ENCODE measurements at regions not wholly inside any gene's neighbourhood (a gene's known extent, or its start where the extent isn't known, plus 50 kb on each side); places are given as distances from the start of the nearest gene placed in this dataset.
A peak's percentile ranks its signal among the peaks of the same experiment; 100 is the strongest.
"Not testable (repeated sequence)": the region's sequence is repeated elsewhere in the genome, so short reads cannot be mapped to it uniquely, and the experiment has no call there.

DNA sequence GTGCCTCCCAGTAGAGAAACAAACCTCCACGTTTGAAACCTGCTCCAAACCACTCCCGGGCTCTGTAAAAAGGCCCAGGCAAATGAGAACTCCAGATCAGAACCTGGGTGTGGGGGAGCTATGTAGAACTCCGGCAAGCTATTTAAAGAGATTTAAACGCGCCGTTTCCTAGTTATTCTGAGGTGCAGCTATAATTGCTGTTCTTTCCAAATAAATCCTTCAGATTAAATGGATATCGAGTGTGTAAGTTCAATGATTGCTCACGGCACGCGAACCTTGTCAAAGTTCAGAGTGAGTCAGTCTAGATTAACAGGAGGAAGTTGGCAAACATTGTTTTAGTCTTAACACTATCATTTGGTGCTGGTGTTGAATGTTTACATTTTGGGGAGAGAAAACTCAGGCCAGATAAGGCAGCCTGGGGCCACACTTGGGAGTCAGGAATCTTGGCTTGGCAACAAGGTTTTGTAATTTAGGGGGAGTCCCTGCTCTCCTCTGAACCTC lies 92.9 kb upstream of the SALL1 start:
- no peak overlapping the region for H3K27ac ChIP-seq (ENCODE audit: low read depth, low read length)
- no peak overlapping the region for H3K4me3 ChIP-seq (ENCODE audit: low read depth, low read length)
- no peaks in the 10 kb centered on the region for H3K9me3 ChIP-seq (ENCODE audit: control insufficient read depth, insufficient read depth, low read length)
- no peak for DNase-seq (ENCODE audit: low read depth in 4 of 6, low spot score in 6 of 6)
- peaks cover 6% of the 10 kb centered on the region for H3K4me1 ChIP-seq (ENCODE audit: control insufficient read depth, insufficient read depth, low read length)
- WGBS (ENCODE audit: insufficient coverage): 81% methylated on average over 4 of the region's 10 CpGs
- no peaks in the 10 kb centered on the region for H3K27me3 ChIP-seq (ENCODE audit: control insufficient read depth, insufficient read depth, low read length)
- no peaks in the 10 kb centered on the region for H3K36me3 ChIP-seq (ENCODE audit: control insufficient read depth, insufficient read depth, low read length)

DNA sequence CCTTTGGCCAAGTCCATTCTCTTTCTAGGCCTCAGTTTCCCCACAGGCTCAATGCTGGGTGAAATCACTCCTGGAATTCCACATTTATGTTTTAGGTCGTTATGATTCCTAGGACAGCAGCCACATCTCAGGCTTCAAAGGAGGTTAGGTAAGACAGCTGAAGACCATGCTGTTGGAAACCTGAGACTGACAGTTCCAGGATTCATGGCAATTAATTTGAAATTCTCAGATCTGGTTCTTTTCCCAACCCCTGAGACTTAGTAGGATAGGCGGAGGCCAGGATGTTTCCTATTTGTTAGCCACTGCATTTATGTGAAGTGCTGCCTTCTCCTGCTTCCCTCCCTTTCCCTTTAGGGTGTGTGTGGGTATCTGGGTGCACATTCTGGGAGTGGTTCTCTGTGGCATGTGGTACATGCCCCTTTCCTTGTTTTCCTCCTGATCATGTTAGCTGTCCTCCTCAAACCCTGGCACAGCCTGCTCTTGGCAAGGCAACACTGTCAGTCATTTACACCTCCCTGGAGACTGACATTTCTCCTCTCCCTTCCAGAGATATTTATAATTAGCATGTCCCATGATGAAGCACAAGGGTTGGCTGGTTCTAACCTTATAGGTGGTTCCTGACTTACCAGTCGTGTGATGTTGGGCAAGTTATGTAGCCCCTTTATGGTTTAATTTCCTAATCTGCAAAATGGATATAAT lies 91.4 kb upstream of the SALL1 start:
- peaks cover 11% of the 10 kb centered on the region for H3K4me1 ChIP-seq (ENCODE audit: control insufficient read depth, insufficient read depth, low read length)
- H3K4me3 ChIP-seq (ENCODE audit: low read depth, low read length): no peak overlapping the region
- no peak for DNase-seq (ENCODE audit: low read depth in 4 of 6, low spot score in 6 of 6)
- no peaks in the 10 kb centered on the region for H3K36me3 ChIP-seq (ENCODE audit: control insufficient read depth, insufficient read depth, low read length)
- no peaks in the 10 kb centered on the region for H3K27me3 ChIP-seq (ENCODE audit: control insufficient read depth, insufficient read depth, low read length)
- no peak overlapping the region for H3K27ac ChIP-seq (ENCODE audit: low read depth, low read length)
- H3K9me3 ChIP-seq (ENCODE audit: control insufficient read depth, insufficient read depth, low read length): no peaks in the 10 kb centered on the region
- WGBS (ENCODE audit: insufficient coverage): 70% methylated on average over 1 of the region's 3 CpGs

- Histone ChIP-seq H3K4me3 (ENCODE audit: low read depth, low read length) (no peak overlapping the region), H3K9me3 (ENCODE audit: control insufficient read depth, insufficient read depth, low read length) (no peaks in the 10 kb centered on the region), H3K27ac (ENCODE audit: low read depth, low read length) (no peak overlapping the region), H3K4me1 (ENCODE audit: control insufficient read depth, insufficient read depth, low read length) (peaks cover 11% of the 10 kb centered on the region), H3K36me3 (ENCODE audit: control insufficient read depth, insufficient read depth, low read length) (no peaks in the 10 kb centered on the region), H3K27me3 (ENCODE audit: control insufficient read depth, insufficient read depth, low read length) (no peaks in the 10 kb centered on the region)
- 100% methylated on average over 2 of the region's 2 CpGs for WGBS (ENCODE audit: insufficient coverage)
- no peak for DNase-seq (ENCODE audit: low read depth in 4 of 6, low spot score in 6 of 6)
These were observed 88.1 kb upstream of the SALL1 start for GRCh38 chr16:51239196-51239595.

DNA sequence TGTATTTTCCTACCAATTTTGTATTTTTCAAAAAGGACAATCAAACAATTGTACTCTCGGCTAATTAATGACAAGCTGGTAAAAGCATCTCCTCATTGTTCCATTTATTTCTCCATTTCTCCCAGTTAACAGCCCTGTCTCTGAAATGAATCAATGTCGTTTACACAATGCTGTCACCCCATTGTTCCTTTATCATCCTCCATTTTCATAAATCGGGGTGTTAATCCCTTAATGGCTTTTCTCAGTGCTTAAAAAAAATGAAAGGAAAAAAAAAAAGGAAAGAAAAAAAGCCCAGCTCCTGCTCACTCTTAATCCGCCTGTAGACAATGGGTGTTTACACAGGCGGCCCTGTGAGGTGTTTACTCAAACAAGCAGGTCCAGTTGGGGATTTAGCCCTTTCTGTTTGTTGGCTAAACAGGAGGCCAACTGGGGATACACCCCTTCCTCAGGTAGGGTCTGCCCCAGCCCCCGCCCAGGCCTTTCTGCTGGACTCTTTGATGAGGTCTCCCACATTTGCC lies 86.8 kb upstream of the SALL1 start:
- H3K27ac ChIP-seq (ENCODE audit: low read depth, low read length): no peak overlapping the region
- H3K36me3 ChIP-seq (ENCODE audit: control insufficient read depth, insufficient read depth, low read length): no peaks in the 10 kb centered on the region
- H3K4me1 ChIP-seq (ENCODE audit: control insufficient read depth, insufficient read depth, low read length): peaks cover 11% of the 10 kb centered on the region
- DNase-seq (ENCODE audit: low read depth in 4 of 6, low spot score in 6 of 6): no peak
- no peaks in the 10 kb centered on the region for H3K9me3 ChIP-seq (ENCODE audit: control insufficient read depth, insufficient read depth, low read length)
- no peak overlapping the region for H3K4me3 ChIP-seq (ENCODE audit: low read depth, low read length)
- WGBS (ENCODE audit: insufficient coverage): 79% methylated on average over 3 of the region's 6 CpGs
- no peaks in the 10 kb centered on the region for H3K27me3 ChIP-seq (ENCODE audit: control insufficient read depth, insufficient read depth, low read length)

DNA sequence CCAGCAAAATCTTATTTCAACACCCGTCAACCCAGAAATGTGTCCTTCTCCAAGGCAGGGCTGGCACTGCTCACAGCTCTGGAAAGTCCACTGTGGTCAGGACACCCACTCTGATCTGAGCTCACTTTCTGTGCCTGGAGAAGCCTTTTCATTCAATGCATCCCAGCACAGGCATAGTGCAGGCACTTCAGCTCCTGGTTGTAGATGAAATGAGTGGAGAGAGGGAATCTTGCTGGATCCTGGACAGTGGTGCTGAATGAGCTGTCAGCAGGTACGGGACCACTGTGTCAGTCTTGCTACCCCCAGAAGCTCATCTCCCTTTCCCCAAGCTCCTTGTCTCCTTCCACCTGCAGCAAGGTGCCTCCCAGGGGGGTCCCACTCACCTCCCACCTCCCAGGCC lies 86.1 kb upstream of the SALL1 start:
- Histone ChIP-seq H3K36me3 (ENCODE audit: control insufficient read depth, insufficient read depth, low read length) (no peaks in the 10 kb centered on the region), H3K27ac (ENCODE audit: low read depth, low read length) (no peak overlapping the region), H3K27me3 (ENCODE audit: control insufficient read depth, insufficient read depth, low read length) (no peaks in the 10 kb centered on the region), H3K9me3 (ENCODE audit: control insufficient read depth, insufficient read depth, low read length) (no peaks in the 10 kb centered on the region), H3K4me3 (ENCODE audit: low read depth, low read length) (no peak overlapping the region), H3K4me1 (ENCODE audit: control insufficient read depth, insufficient read depth, low read length) (peaks cover 11% of the 10 kb centered on the region)
- DNase-seq (ENCODE audit: low read depth in 4 of 6, low spot score in 6 of 6): no peak
- WGBS (ENCODE audit: insufficient coverage): 87% methylated on average over 1 of the region's 2 CpGs

- no peak for DNase-seq (ENCODE audit: low read depth in 4 of 6, low spot score in 6 of 6)
- Histone ChIP-seq H3K27ac (ENCODE audit: low read depth, low read length) (no peak overlapping the region), H3K4me3 (ENCODE audit: low read depth, low read length) (no peak overlapping the region), H3K9me3 (ENCODE audit: control insufficient read depth, insufficient read depth, low read length) (no peaks in the 10 kb centered on the region), H3K36me3 (ENCODE audit: control insufficient read depth, insufficient read depth, low read length) (no peaks in the 10 kb centered on the region), H3K4me1 (ENCODE audit: control insufficient read depth, insufficient read depth, low read length) (peaks cover 11% of the 10 kb centered on the region), H3K27me3 (ENCODE audit: control insufficient read depth, insufficient read depth, low read length) (no peaks in the 10 kb centered on the region)
- no CpG with 5 or more reads among the region's 3 CpGs for WGBS (ENCODE audit: insufficient coverage)
These were observed 85.5 kb upstream of the SALL1 start for GRCh38 chr16:51236583-51236982.

DNA sequence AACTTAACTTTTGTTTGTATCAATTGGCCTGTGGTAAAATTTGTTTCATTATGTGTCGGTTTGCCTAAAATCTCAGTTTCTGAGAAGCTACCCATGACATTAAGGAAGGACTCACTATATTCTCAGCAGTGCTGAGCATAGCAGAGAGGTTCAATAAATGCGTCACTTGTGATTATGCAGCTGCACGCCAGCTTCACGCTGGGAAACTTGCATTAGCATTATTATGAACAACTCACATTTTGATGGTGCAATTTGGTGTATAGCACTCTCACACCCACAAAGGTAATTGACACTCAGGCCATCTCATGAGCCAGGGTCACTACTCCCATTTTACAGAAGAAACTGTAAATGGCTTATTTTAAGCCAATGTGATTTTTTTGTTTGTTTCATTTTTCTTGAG lies 80.6 kb upstream of the SALL1 start:
- DNase-seq (ENCODE audit: low read depth in 4 of 6, low spot score in 6 of 6): no peak
- Histone ChIP-seq H3K27me3 (ENCODE audit: control insufficient read depth, insufficient read depth, low read length) (no peaks in the 10 kb centered on the region), H3K9me3 (ENCODE audit: control insufficient read depth, insufficient read depth, low read length) (no peaks in the 10 kb centered on the region), H3K36me3 (ENCODE audit: control insufficient read depth, insufficient read depth, low read length) (no peaks in the 10 kb centered on the region), H3K4me3 (ENCODE audit: low read depth, low read length) (no peak overlapping the region), H3K27ac (ENCODE audit: low read depth, low read length) (no peak overlapping the region), H3K4me1 (ENCODE audit: control insufficient read depth, insufficient read depth, low read length) (no peaks in the 10 kb centered on the region)
- 59% methylated on average over 3 of the region's 4 CpGs for WGBS (ENCODE audit: insufficient coverage)

- not testable (repeated sequence) for H3K4me1 ChIP-seq (ENCODE audit: control insufficient read depth, insufficient read depth, low read length); H3K4me3 ChIP-seq (ENCODE audit: low read depth, low read length); H3K36me3 ChIP-seq (ENCODE audit: control insufficient read depth, insufficient read depth, low read length); H3K9me3 ChIP-seq (ENCODE audit: control insufficient read depth, insufficient read depth, low read length); DNase-seq (ENCODE audit: low read depth in 4 of 6, low spot score in 6 of 6); H3K27ac ChIP-seq (ENCODE audit: low read depth, low read length); H3K27me3 ChIP-seq (ENCODE audit: control insufficient read depth, insufficient read depth, low read length)
- WGBS (ENCODE audit: insufficient coverage): no CpG with 5 or more reads among the region's 1 CpG
These were observed 79.0 kb upstream of the SALL1 start for GRCh38 chr16:51230035-51230434.

DNA sequence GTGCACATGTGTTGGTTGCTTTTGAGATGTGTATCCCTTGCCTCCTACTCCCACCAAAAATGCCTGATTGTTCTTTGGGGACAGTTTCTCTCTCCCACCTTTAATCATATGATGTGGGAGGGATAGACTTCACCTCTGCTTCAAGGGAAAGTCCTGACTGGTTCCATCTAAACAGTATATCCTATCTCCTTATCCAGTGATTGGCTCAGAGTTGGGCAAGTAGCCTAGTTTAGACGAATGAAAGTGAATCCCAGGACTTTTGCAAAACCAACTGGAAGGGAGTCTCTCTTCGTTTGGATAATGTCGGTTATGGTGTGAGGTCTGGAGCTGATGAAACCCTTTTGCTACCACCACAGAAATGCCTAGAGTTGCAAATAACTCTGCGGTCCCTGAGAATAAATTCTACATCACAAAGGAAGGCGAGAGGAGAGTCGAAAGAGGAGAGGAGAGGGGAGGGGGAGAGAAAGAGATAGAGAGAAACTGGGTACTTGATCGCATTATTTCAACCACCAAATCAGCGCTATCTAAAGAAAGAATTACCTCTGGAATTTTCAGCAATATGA lies 77.1 kb upstream of the SALL1 start:
- no peak for DNase-seq (ENCODE audit: low read depth in 4 of 6, low spot score in 6 of 6)
- Histone ChIP-seq H3K4me3 (ENCODE audit: low read depth, low read length) (no peak overlapping the region), H3K36me3 (ENCODE audit: control insufficient read depth, insufficient read depth, low read length) (no peaks in the 10 kb centered on the region), H3K4me1 (ENCODE audit: control insufficient read depth, insufficient read depth, low read length) (no peaks in the 10 kb centered on the region), H3K9me3 (ENCODE audit: control insufficient read depth, insufficient read depth, low read length) (no peaks in the 10 kb centered on the region), H3K27me3 (ENCODE audit: control insufficient read depth, insufficient read depth, low read length) (no peaks in the 10 kb centered on the region), H3K27ac (ENCODE audit: low read depth, low read length) (no peak overlapping the region)
- 71% methylated on average over 1 of the region's 8 CpGs for WGBS (ENCODE audit: insufficient coverage)

- no peaks in the 10 kb centered on the region for H3K4me1 ChIP-seq (ENCODE audit: control insufficient read depth, insufficient read depth, low read length)
- no peak overlapping the region for H3K4me3 ChIP-seq (ENCODE audit: low read depth, low read length)
- no peaks in the 10 kb centered on the region for H3K27me3 ChIP-seq (ENCODE audit: control insufficient read depth, insufficient read depth, low read length)
- WGBS (ENCODE audit: insufficient coverage): no CpG with 5 or more reads among the region's 6 CpGs
- no peak overlapping the region for H3K27ac ChIP-seq (ENCODE audit: low read depth, low read length)
- no peaks in the 10 kb centered on the region for H3K36me3 ChIP-seq (ENCODE audit: control insufficient read depth, insufficient read depth, low read length)
- DNase-seq (ENCODE audit: low read depth in 4 of 6, low spot score in 6 of 6): peak in 1 of 6 donors; percentile 19
- H3K9me3 ChIP-seq (ENCODE audit: control insufficient read depth, insufficient read depth, low read length): no peaks in the 10 kb centered on the region
These were observed 74.8 kb upstream of the SALL1 start for GRCh38 chr16:51225878-51226277.
